ENCODE measurements at regions not wholly inside any gene's neighbourhood (a gene's known extent, or its start where the extent isn't known, plus 50 kb on each side); places are given as distances from the start of the nearest gene placed in this dataset.

GRCh38 chr11:86119077-86119476, 50.2 kb upstream of the PICALM start:
- no peaks in the 10 kb centered on the region for H3K9me3 ChIP-seq
- H3K27ac ChIP-seq: no peak overlapping the region
- intact Hi-C loops (cut with DNase I; ENCODE audit: low total_unique reads): no loop called here
- no peak for DNase-seq
- H3K4me1 ChIP-seq: peaks cover 0 to 22% (median 0%) of the 10 kb centered on the region in 6 donors
- H3K4me3 ChIP-seq: no peak overlapping the region
- TF ChIP-seq POLR2AphosphoS5 (IDR thresholded peaks at IDR 0.05): no peak
- no peak for TF ChIP-seq POLR2A (IDR thresholded peaks at IDR 0.05)
- TF ChIP-seq, protein P1, sequence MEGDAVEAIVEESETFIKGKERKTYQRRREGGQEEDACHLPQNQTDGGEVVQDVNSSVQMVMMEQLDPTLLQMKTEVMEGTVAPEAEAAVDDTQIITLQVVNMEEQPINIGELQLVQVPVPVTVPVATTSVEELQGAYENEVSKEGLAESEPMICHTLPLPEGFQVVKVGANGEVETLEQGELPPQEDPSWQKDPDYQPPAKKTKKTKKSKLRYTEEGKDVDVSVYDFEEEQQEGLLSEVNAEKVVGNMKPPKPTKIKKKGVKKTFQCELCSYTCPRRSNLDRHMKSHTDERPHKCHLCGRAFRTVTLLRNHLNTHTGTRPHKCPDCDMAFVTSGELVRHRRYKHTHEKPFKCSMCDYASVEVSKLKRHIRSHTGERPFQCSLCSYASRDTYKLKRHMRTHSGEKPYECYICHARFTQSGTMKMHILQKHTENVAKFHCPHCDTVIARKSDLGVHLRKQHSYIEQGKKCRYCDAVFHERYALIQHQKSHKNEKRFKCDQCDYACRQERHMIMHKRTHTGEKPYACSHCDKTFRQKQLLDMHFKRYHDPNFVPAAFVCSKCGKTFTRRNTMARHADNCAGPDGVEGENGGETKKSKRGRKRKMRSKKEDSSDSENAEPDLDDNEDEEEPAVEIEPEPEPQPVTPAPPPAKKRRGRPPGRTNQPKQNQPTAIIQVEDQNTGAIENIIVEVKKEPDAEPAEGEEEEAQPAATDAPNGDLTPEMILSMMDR (IDR thresholded peaks at IDR 0.05 in 8 of 11, conservative IDR thresholded peaks at IDR 0.05 in 3 of 11): no peak
- 79 to 89% (median 82%) methylated on average over 2 to 3 of the region's 3 CpGs for WGBS, 5 donors
- H3K36me3 ChIP-seq: no peaks in the 10 kb centered on the region
- no peaks in the 10 kb centered on the region for H3K27me3 ChIP-seq (replicated peaks in 1 of 7)

Small RNA genes in the stretch of these regions (small RNA-seq; reads per million reads assigned to genes)
- gene RNU6-560P: 0 reads per million in 4 donors

Data from spleen (tissue), 11 donors.